ENCODE measurements at regions not wholly inside any gene's neighbourhood (a gene's known extent, or its start where the extent isn't known, plus 50 kb on each side); places are given as distances from the start of the nearest gene placed in this dataset.

DNA sequence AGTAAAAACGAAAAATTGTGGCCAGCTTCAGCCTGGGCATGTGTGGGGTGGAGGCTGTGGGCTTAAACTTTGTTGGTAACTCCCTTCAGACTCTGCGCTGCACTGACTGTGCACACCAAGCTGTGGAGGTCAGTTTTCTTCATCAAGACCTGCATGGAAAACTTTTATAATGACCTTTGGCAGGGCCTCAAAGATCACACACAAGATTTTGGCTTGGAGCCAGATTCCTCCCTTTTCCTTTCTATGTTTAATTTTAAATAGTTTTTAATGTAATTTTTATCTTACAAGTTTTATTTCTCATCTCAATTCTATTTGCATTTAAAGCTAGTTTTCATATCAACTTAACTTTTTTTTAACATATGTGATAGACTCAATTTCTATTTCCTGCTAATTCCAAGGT is 1211.1 kb upstream of the CDH18 start:
- ChIA-PET CTCF (no interaction called here), POLR2A (no interaction called here)

DNA sequence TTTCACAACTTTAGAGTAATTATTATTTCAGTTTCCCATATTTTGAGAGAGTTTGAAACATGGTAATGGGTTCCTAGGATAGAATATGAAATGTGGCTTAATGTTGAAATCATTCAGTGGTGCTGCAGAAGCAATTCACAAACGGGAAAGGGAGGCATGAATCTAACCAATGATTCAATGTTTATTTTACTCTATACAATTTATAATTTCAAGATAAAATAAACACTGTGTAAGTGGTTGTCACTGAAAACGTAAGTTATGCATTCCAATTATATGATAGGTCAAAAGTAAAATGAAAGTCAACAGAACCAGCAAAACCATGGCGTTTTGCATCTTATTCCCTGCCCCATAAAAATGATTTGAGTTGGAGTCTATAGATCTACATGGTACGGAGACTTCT is 1207.1 kb upstream of the CDH18 start:
- POLR2A ChIA-PET: no interaction called here
- CTCF ChIA-PET: no interaction called here

DNA sequence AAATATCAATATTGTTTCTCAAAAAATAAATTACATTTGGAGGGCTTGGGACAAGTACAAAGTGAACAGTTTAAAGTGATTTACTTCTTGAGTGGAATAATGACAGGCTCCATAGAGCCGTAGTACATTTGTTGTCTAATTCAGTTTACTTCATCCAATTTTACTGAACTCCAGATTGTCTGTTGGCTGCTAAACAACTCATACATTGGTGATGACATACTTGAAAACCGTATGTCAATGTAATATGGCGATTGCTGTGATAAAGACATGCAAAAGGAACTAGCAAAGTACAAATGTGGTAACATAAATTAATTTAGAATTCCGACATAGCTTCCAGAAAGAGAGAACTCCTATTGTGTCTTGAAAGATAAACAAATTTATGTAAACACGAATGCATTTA is 1197.5 kb upstream of the CDH18 start:
- CTCF ChIA-PET: no interaction called here

DNA sequence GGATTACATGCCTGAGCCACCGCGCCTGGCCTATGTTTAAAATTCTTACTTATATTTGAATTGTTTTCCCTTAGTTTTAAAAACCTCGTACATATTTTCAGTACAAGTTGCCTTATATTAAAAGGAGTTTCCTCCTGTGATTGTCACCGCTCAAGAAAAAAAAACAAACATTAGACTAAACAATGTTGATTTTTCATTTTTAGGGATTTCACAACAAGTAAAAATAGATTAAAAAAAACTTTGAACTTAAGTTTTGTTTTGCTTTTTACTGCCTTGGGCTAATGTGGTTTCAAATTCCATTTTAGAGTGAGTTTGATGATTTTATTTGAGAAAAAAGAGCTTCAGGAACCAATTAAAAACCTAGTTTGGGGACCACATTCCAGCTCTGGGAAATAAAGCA is 1196.6 kb upstream of the CDH18 start:
- ChIA-PET POLR2A (no interaction called here), CTCF (no interaction called here)

More for the DNA sequence above, 1197.5 kb upstream of the CDH18 start:
- POLR2A ChIA-PET: no interaction called here

DNA sequence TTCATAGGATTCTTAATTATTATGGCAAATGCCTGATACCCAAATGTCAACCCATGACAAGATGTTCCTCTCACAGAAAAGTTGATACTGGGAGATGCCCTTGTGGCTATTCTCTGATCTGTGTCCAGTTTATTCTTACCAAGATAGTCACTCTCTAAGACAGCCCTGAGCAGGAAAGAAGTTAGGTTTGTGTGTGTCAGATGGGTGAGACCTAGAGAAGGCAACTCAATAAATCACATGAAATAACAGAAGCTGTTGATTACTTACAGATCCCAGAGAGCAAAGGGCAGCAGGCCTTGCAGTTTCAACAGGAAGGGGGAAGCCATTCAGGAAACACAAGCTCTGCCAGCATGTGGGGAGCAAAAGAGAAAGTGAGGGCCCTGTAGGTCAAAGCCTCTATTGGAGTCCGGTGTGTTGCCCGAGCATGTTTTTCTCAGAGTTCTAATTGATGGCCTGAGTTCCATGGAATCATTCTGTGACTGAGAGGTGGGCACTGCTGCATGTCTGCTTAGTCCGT is 1193.7 kb upstream of the CDH18 start:
- POLR2A ChIA-PET: no interaction called here
- CTCF ChIA-PET: no interaction called here

DNA sequence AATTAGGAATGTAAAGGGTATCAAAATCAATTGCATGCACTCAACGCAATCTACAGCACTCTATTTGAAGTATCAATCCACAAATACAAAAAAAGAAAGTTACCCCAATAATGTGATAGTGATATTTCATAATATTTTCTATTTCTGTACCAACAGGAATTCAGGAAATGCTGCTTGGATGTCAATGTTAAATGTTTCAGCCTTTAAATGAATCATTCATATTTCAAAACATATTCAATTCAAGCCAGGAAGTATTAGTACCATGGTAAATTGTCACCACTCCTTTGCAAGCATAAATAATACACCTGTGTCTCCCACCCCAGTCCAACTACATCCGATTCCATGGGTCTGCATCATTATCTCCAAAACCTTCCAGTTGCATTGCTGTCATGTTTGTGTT is 1185.5 kb upstream of the CDH18 start:
- POLR2A ChIA-PET: no interaction called here
- CTCF ChIA-PET: no interaction called here

DNA sequence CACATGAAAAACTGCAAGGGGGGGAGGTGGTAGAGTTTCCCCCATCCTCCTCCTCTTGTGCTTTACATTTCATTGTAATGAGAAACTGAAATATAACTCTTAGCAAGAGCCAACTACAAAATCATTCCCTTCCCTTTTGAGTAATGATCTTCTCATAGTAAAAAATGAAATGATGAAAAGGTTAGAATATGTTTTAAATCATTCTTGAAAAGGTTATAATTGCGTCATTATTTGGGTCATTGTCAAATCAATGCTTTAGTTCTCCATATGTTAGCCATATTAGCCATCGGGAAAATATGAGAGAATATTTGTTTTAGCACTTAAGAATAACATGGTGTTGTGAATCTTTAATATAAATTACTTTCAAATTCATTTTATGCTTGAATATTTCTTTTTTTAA is 1185.0 kb upstream of the CDH18 start:
- ChIA-PET CTCF (no interaction called here), POLR2A (no interaction called here)

DNA sequence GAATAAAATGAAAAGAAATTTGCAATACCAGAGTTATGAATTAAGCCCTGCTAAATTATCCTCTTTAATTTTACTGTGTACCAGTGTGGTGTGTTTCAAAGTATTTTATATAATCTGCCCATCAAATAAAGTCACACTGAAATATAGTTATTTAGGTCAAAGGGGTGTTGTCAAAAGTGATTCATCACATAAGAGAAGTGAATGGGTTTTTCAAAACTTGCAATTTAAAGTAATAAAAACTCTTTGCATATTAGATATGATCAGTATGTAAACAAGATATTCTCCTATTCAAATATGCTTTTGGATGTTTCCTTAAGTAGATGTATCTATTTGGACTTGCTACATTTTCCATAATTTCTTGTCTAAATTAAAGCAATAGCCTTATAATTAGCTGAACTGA is 1183.0 kb upstream of the CDH18 start:
- ChIA-PET POLR2A (no interaction called here), CTCF (no interaction called here)

DNA sequence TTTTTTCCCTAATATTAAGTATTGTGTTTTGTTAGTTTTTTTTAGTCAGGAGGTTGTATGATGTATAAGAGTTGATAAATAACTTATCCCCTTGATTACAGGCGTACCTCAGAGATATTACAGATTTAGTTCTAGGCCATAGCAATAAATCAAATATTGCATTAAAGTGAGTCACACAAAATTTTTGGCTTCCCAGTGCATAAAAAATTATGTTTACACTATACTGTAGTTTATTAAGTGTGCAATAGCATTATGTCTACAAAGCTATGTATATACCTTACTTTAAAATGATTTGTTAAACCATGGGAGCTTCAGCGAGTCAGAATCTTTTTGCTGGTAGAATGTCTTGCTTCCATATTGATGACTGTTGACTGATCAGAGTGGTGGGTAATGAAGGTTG is 1180.6 kb upstream of the CDH18 start:
- POLR2A ChIA-PET: no interaction called here
- CTCF ChIA-PET: interaction anchor here (0.6 kb wide), 1 partner anchor 902 kb away, joined by 3 read pairs; no protein-coding TSS in a partner anchor

DNA sequence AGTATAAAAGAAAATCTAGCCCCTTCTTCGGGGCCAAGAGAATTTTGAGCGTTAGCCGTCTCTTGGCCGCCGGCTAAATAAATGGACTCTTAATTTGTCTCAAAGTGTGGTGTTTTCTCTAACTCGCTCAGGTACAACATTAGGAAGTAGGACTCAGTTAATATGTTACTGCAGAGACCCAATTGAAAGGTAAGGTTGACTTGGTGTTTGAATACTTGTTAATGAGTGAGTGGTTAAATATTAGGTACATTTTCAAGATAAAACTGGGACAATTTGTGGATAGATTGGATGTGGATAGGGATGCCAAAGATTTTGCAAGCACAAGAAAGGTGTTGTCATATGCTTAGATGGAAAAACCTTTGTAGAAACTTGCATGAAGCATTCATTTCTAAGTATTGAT is 1177.3 kb upstream of the CDH18 start:
- ChIA-PET CTCF (no interaction called here), POLR2A (no interaction called here)

DNA sequence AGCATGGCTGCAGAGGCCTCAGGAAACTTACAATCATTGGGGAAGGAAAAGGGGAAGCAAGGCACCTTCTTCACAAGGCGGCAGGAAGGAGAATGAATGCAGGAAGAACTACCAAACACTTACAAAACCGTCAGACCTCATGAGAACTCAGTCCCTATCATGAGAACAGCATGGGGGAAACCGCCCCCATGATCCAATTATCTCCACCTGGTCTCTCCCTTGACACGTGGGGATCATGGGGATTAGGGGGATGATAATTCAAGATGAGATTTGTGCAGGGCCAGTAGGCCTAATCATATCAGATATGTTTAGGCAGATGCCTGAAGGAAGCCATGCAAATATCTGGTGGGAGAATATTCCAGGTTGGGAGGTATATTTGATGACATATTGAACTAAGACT is 1176.4 kb upstream of the CDH18 start:
- ChIA-PET CTCF (no interaction called here), POLR2A (no interaction called here)

DNA sequence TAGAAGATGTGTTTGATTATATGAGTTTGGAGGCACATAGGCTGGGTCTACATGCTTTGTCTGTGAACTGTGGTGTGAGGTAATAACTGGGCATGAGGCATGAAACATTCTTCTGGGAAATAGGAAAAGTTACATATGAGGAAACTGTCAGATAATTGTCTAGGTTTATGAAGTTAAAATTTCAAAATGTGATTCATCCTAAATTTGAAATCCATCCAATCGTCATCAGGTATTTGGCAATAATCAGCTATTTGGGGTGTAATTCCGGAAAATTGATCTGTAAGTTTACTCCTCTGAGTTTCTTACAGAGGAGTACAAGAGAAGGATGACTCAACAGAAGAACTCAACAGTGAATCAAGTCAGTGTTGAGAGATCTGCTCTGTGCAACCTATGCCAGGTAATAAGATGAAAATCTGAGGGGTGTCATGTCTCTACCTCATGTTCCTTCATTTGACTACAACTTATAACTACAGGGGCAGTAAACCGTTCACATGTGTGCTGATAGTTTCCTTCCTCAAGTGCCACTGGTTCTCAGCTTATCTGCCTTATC is 1171.6 kb upstream of the CDH18 start:
- ChIA-PET POLR2A (no interaction called here), CTCF (interaction anchor here (0.7 kb wide), 1 partner anchor 103 kb away, joined by 3 read pairs; no protein-coding TSS in a partner anchor)

DNA sequence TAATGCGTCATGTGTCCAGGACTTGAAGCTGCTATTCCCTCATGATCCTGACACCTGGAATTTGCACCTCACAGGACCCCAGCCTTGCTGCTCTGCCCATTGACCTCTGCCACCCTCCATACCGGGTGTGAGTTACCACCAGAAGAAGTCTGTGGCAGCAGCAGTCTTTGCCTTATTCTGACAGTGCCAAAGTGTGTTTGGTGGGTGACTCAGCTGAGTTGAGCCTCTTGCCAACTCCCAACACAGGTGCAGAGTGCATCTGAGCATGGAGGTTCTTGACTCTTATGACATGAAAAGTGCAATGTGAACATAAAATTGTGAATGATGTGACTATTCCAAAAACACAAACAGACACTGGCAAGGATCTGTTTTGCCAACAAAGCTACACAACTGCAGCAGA is 1166.5 kb upstream of the CDH18 start:
- POLR2A ChIA-PET: no interaction called here
- CTCF ChIA-PET: no interaction called here

DNA sequence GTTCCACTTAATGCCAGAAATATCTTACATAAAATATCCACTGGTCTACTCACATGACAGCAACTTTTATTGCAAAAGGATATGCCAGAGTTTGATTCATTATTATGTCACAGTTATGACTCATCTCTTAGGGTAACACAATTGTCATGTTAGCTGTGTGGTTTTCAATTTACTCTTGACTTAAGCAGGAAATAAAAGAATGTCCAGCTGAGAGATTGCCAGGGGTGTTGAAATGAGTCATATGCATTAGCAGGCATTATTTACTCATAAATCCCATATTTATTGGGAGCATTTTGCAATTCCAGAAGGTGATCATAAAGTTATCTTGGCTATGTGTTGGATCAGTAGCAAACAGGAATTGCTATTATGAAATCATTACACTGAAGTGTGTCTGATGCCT is 1164.6 kb upstream of the CDH18 start:
- POLR2A ChIA-PET: no interaction called here
- CTCF ChIA-PET: no interaction called here

DNA sequence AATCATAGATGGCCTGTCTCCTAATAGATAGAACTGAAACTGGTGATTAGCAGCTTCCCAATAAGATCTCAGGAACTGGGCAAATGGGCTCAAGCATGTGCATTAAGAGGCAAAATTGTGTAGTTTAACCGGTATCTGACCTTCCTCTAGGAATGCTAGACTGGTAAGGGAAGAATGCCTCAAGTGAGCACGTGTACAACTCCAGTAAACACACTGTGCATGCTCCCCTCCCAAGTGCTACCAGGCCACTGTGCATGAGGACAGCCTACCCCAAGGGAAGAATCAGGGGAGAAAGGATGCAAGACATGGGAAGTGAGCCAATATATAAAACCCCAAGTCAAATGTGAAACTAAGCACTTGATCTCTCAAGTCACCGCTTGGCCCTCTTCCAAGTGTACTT is 1157.4 kb upstream of the CDH18 start:
- POLR2A ChIA-PET: no interaction called here
- CTCF ChIA-PET: no interaction called here

DNA sequence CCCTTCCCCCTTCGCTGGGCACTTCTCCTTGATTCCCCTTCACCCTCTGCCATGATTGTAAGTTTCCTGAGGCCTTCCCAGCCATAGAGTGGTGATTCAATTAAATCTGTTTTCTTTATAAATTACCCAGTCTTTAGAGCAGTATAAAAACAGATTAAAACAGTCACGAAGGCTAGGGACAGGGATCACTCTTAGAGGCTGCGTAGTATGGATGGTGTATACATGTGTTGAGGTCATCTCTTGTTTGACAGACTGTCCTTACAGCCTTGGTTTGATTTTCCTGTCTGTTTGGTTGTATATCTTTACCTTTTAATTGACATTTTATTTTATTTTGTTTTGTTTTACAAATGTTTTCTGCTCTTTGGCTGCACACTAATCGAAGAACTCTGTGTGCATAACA is 1155.7 kb upstream of the CDH18 start:
- ChIA-PET CTCF (no interaction called here), POLR2A (no interaction called here)

DNA sequence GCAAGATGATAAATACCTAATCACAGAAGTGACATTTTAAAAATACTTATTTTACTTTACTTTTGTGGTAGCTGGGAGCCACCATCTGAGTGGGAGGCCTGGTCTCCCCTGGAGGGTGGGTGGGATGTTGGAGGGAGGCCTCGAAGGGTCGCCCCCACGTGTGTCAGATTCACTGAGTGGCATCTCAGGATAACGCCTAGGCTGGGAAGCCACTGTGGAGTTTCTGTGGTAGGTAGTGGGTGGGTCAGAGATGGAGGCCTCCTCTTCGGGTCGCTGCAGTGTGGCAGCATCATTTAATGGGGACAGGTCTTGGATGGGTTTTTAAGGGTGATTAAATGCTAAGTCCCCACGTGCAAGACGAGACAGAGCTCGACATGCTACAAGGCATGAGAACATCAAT is 1154.8 kb upstream of the CDH18 start:
- ChIA-PET POLR2A (no interaction called here), CTCF (no interaction called here)

DNA sequence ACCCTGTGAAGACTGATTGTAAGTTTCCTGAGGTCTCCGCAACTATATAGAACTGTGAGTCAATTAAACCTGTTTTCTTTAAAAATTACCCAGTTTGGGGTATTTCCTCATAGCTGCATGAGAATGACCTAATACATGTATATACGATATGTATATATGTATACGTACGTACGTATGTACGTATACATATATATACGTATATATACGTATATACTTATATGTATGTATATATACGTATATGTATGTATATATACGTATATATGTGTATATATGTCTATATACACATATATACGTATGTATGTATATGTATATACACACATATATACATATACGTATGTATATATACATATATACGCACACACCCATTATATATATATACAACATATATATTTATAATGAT is 1153.0 kb upstream of the CDH18 start:
- ChIA-PET POLR2A (no interaction called here), CTCF (no interaction called here)

DNA sequence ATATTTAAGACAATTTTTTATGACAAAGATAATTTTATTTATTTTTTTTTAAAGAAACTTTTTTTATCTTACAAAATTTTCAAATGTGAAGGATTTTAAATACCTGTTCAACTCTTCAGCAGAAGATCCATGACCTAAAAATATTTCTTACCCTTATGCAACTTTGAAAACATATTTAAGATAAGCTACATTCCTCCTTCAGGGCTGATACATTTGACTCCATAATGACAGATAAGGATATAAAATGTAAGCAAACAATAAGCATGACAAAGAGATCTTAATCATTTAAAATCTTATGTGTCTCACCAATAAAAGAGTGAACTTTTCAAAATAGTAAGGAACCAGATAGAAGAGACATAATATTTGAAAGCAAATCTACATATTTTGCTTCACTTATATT is 1138.2 kb upstream of the CDH18 start:
- CTCF ChIA-PET: no interaction called here
- POLR2A ChIA-PET: no interaction called here

DNA sequence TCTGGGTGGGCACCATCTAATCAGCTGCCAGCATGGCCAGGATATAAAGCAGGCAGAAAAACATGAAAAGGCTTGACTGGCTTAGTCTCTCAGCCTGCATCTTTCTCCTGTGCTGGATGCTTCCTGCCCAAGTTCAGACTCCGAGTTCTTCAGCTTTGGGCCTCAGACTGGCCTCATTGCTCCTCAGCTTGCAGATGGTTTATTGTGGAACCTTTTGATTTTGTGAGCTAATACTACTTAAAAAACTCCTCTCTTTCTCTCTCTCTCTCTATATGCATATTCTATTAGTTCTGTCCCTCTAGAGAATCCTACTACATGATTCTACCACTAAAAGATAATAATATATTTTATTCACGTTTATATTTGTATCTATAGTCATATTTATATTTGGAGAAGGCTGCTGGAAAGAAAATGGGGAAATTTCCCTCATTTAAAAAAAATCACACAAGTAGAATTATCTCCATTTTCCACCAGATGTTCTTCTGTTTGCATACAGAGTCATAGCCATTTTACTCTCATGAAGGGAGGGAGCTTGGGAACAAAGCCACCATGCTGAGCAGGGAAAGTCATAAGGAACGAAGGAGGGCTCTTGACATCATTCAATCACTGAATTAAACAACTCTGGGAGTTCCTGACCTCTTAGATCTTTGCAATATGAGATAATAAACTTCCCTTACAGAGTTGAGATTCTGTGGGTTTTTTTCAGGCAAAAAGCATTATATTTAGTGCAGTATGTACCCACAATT is 1137.4 kb upstream of the CDH18 start:
- ChIA-PET CTCF (no interaction called here), POLR2A (no interaction called here)

DNA sequence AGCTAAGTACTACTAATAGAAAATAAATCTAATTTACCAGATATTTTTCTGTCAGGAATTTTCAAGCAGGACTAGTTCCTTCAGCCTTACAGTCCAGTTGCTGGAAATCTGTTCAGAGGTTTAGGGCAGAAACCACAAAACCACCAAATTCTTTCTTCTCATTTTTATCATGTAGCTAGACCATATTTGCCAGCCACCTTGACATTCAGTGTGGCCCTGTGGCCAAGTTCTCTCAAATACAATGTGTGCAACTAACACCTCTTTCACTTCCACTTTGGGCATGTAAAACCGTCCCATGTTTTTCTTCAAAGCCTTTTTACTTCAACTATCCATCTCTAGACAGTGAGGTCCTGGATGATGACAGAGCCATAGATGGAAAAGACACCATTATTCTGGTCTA is 1133.2 kb upstream of the CDH18 start:
- CTCF ChIA-PET: no interaction called here

DNA sequence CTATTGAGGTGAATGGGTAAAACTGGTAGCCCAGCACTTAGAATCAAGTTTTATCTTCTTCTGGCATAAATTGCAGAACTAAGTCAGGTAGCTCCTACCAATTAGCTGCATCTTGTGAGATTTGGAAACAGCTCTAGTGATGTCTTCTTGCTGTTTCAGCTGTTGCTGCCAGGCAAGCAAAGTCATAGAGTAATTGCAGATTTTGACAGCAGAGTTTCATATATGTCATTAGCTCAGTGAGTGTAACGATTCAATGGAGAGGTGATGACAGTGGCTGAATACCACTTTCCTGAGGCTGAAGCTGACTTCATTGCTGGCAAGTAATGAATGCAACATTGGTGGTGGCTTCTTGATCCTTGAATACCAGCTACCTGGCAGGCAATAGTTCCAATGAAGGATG is 1109.7 kb upstream of the CDH18 start:
- CTCF ChIA-PET: no interaction called here
- POLR2A ChIA-PET: no interaction called here

More for the DNA sequence above, 1133.2 kb upstream of the CDH18 start:
- POLR2A ChIA-PET: no interaction called here

Measured in activated CD8-positive, alpha-beta memory T cell treated with anti-CD3 and anti-CD28 coated beads for 36 hours (primary cell).